HG02678 (cell line): ENCODE measurements at regions not wholly inside any gene's neighbourhood (a gene's known extent, or its start where the extent isn't known, plus 50 kb on each side); places are given as distances from the start of the nearest gene placed in this dataset.

Source experiments
- ATAC-seq: cut with Tn5 transposase; IDR thresholded peaks from one replicate; pipeline ENCODE4 v1.9.1; 2021; ENCODE audit warnings: mild to moderate bottlenecking, moderate library complexity; ENCODE audit not compliant: unreplicated experiment

GRCh38 chr2:48250943-48251342 is 63.5 kb upstream of the FOXN2 start:
- ATAC-seq, result peak; percentile 52

DNA sequence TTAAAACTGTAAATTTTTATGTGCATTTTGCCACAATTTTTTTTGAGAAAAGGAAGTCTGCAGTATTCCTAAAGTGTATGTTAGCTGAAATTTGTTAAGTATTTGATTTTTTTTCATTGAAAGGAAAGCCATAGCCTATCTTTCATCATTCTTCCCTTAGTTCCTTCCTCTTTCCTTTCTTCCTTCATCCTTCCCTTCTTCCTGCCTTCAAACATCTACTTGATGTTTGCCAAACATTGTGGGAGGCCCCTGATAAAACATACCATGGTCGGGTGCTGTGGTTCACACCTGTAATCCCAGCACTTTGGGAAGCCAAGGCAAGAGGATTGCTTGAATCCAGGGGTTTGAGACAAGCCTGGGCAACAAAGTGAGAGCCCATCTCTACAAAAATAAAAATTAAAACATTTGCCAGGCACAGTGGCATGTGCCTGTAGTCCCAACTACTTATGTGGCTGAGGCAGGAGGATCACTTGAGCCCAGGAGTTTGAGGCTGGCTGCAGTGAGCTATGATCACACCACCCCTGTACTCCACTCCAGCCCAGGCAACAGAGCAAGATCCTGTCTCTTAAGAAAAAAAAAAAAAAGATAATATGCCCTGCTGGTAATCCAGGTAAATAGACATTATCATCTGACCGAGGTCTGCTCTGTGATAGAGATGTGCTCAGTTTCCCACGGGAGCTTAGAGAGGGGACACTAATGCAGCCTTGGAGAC is 62.9 kb upstream of the FOXN2 start:
- no peak for ATAC-seq

- no peak for ATAC-seq
Observed at GRCh38 chr2:48253301-48253700, 61.2 kb upstream of the FOXN2 start.

DNA sequence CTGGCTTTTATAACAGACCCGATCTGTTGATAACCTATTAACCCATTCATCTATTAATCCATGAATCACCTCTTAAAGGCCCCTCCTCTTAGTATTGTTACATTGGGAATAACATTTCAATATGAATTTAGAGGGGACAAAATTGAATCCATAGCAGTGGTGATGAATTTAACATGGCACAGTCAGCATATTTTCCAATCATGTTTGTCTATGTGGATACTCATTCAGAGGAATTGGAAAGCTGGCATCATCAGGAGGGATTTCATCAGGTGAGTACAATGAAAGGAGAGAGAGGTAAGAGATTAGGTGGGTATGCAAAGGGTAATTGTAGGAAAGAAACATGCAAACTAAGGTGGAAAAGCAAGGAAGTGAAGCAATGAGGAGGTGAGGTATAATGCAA is 59.6 kb upstream of the FOXN2 start:
- no peak for ATAC-seq

DNA sequence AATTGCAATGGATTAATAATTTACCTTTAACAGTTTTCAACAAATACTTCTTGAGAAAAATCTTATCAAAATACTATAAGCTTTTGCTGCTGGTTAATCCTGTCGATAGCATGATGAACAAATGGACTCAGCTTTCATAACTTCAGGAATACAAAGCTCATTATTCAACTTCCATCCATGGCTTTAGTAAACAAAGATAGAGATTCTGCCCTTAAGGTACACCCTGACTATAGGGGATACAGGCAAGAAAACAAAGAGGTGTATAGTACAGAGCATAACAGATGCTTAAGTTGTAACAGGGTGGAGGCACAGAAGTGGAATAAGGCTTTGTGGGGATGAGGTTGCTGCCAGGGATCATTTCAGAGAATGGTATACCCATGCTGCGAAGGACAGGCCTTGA is 57.0 kb upstream of the FOXN2 start:
- ATAC-seq, result no peak

- ATAC-seq, result no peak
Observed at GRCh38 chr2:48258481-48259149, 55.9 kb upstream of the FOXN2 start.

DNA sequence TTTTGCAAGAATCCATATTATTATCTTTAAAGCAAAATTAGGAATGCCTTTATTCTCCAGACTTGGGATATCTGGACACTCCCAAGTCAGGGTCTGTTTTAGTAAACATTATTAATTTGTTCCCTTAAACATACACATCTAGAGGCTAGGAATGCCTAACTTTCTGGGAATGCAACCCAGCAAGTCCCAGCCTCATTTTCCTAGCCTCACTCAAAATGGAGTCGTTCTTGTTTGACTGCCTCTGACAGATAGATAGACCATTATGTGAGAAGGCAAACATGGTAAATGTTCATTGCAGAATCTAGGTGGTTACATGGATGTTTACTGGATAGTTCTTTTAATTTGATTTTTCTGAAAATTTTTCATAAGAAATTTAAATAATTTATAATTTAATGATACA is 54.7 kb upstream of the FOXN2 start:
- ATAC-seq, result no peak

DNA sequence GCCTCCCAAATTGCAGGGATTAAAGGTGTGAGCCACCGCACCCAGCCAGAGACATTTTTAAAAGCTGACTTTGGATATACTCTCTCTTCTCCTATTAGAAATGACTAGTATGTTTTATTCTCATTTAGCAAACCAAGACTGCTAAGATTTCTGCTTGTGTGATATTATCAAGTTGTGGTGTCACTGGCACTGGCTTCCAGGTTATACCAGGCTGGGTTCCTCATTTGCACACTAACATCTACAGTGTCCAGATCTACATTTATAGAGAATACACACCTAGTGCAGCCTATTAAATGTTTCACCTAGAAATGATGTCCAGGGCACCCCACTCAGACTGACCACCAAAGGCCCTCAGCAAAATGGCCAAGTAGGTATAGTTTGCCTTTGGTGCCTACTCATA is 49.9 kb upstream of the FOXN2 start:
- no peak for ATAC-seq
